HCT116 (cell line): ENCODE measurements at regions not wholly inside any gene's neighbourhood (a gene's known extent, or its start where the extent isn't known, plus 50 kb on each side); places are given as distances from the start of the nearest gene placed in this dataset.

Source experiments
- ATAC-seq: fragments of 200-7000 bp; cut with Tn5 transposase; 2 replicates; pipeline ENCODE4 v1.9.1; 2020; ENCODE audit warnings: mild to moderate bottlenecking, moderate library complexity
- BruUV-seq: library from RNA; stranded (reverse); fragments of 400-500 nt; replicated peaks from 2 replicates; lab custom pipeline; 2021; lab: Mats Ljungman, UMichigan
- CTCF ChIA-PET: fragments of 300-600 bp; sonication (Branson Sonifier 250); formaldehyde crosslinking; loops from one replicate; lab custom pipeline; 2021; ENCODE audit warnings: antibody characterized with exemption; lab: Charles Lee
- POLR2A ChIA-PET: fragments of 300-600, 350-600 bp; sonication (Branson Sonifier 250); formaldehyde crosslinking; loops from one replicate; lab custom pipeline; 2021; ENCODE audit warnings: antibody characterized with exemption; lab: Charles Lee
- RAD21 ChIA-PET, 2 experiments: fragments of 300-600 bp; sonication (Branson Sonifier 250); formaldehyde crosslinking; loops; one replicate each; lab custom pipeline; 2023; ENCODE audit warnings: low total read pairs in 2 of 2; ENCODE audit not compliant: uncharacterized antibody in 2 of 2, unreplicated experiment in 2 of 2, low non-redundant PET in 1 of 2; lab: Charles Lee
- DNase-seq: peaks from one replicate; pipeline ENCODE4 v3.0.0-alpha.2; 2010; ENCODE audit warnings: low read depth, low spot score
- H2AFZ ChIP-seq: fragments of 200-600 bp; shearing (Covaris generic), sonication (generic); 2 replicates; pipeline ENCODE4 v1.6.1; 2017; ENCODE audit warnings: low read depth, mixed run types, mixed read lengths, antibody characterized with exemption, low read length; ENCODE audit not compliant: poor library complexity, severe bottlenecking
- H3K27ac ChIP-seq: 2 replicates; pipeline ENCODE4 v1.5.1; 2012; ENCODE audit warnings: low read depth, low read length
- H3K27me3 ChIP-seq: fragments of 200-600 bp; sonication (generic); 2 replicates; pipeline ENCODE4 v1.6.1; 2016; ENCODE audit warnings: mixed run types, low read length, mixed read lengths; ENCODE audit not compliant: insufficient read depth
- H3K36me3 ChIP-seq, 2 experiments: fragments of 200-500 bp in 1 of 2; fragments of 200-600 bp in 1 of 2; sonication (Bioruptor generic) in 1 of 2; sonication (generic) in 1 of 2; 2 replicates each; pipeline versions ENCODE4 v1.5.1 to v1.6.1; 2014 to 2016; ENCODE audit warnings: low read length in 2 of 2, inconsistent platforms in 1 of 2, mixed read lengths in 1 of 2, mixed run types in 1 of 2; ENCODE audit not compliant: insufficient read depth in 2 of 2, control insufficient read depth in 1 of 2
- H3K4me1 ChIP-seq, 2 experiments: fragments of 200-600 bp in 1 of 2; sonication (generic) in 1 of 2; 2 replicates each; pipeline versions ENCODE4 v1.5.1 to v1.6.1; 2012 to 2017; ENCODE audit warnings: low read length in 2 of 2, inconsistent platforms in 1 of 2, mild to moderate bottlenecking in 1 of 2, mixed read lengths in 1 of 2, mixed run types in 1 of 2, moderate library complexity in 1 of 2; ENCODE audit not compliant: insufficient read depth in 2 of 2, control insufficient read depth in 1 of 2
- H3K4me2 ChIP-seq: fragments of 200-600 bp; sonication (generic); 2 replicates; pipeline ENCODE4 v1.6.1; 2017; ENCODE audit warnings: mixed run types, low read length, mixed read lengths
- H3K4me3 ChIP-seq, 2 experiments: fragments of 200-600 bp in 1 of 2; sonication (generic) in 1 of 2; replicated peaks in 1 of 2; 2 replicates each; pipeline ENCODE4 v1.5.1; 2011 to 2016; ENCODE audit warnings: low read length in 2 of 2, control low read depth in 1 of 2, low read depth in 1 of 2, mild to moderate bottlenecking in 1 of 2, mixed read lengths in 1 of 2, mixed run types in 1 of 2
- H3K79me2 ChIP-seq: fragments of 200-600 bp; sonication (generic); 2 replicates; pipeline ENCODE4 v1.6.1; 2017; ENCODE audit warnings: mild to moderate bottlenecking, mixed run types, low read length, moderate library complexity, mixed read lengths; ENCODE audit not compliant: insufficient read depth
- H3K9ac ChIP-seq: fragments of 200-600 bp; sonication (generic); 2 replicates; pipeline ENCODE4 v1.6.1; 2016; ENCODE audit warnings: low read length, mixed read lengths
- H3K9me2 ChIP-seq: fragments of 200-600 bp; sonication (generic), shearing (Covaris generic); 2 replicates; pipeline ENCODE4 v1.6.1; 2017; ENCODE audit warnings: mixed run types, mild to moderate bottlenecking, moderate library complexity; ENCODE audit not compliant: insufficient read depth
- H3K9me3 ChIP-seq, 2 experiments: fragments of 200-500 bp in 1 of 2; fragments of 200-600 bp in 1 of 2; sonication (Bioruptor generic) in 1 of 2; sonication (generic) in 1 of 2; 2 replicates each; pipeline ENCODE4 v1.6.1; 2014 to 2017; ENCODE audit warnings: low read length in 2 of 2, mixed read lengths in 2 of 2, inconsistent platforms in 1 of 2, low read depth in 1 of 2, mild to moderate bottlenecking in 1 of 2, mixed run types in 1 of 2, moderate library complexity in 1 of 2; ENCODE audit not compliant: control insufficient read depth in 1 of 2, insufficient read depth in 1 of 2
- H4K20me1 ChIP-seq: fragments of 200-600 bp; sonication (generic), shearing (Covaris generic); 2 replicates; pipeline ENCODE4 v1.6.1; 2017; ENCODE audit warnings: mixed run types, mild to moderate bottlenecking, moderate library complexity; ENCODE audit not compliant: insufficient read depth
- CBX3 ChIP-seq: IDR thresholded peaks from 2 replicates; pipeline ENCODE4 v1.6.1; 2012; ENCODE audit warnings: low read depth
- CTCF ChIP-seq, 3 experiments: fragments of 200-600 bp in 1 of 3; sonication (generic) in 1 of 3; IDR thresholded peaks in 2 of 3; conservative IDR thresholded peaks in 1 of 3; 2 replicates each; pipeline ENCODE4 v1.5.1; 2012 to 2017; ENCODE audit warnings: low read depth in 2 of 3, low read length in 2 of 3, antibody characterized with exemption in 1 of 3, borderline replicate concordance in 1 of 3, control low read depth in 1 of 3, mild to moderate bottlenecking in 1 of 3, mixed read lengths in 1 of 3, mixed run types in 1 of 3, moderate library complexity in 1 of 3; ENCODE audit not compliant: insufficient read depth in 1 of 3
- EGR1 ChIP-seq: IDR thresholded peaks from 2 replicates; pipeline ENCODE4 v1.6.1; 2012; ENCODE audit warnings: low read depth
- ELF1 ChIP-seq: IDR thresholded peaks from 2 replicates; pipeline ENCODE4 v1.6.1; 2012; ENCODE audit warnings: low read depth, borderline replicate concordance
- EZH2 ChIP-seq: fragments of 200-600 bp; sonication (generic); IDR thresholded peaks from 2 replicates; pipeline ENCODE4 v1.6.1; 2017; ENCODE audit warnings: antibody characterized with exemption, mixed run types
- EZH2phosphoT487 ChIP-seq: fragments of 200-600 bp; IDR thresholded peaks from 2 replicates; pipeline ENCODE4 v1.6.1; 2018; ENCODE audit warnings: antibody characterized with exemption, borderline replicate concordance
- FOSL1 ChIP-seq: IDR thresholded peaks from 2 replicates; pipeline ENCODE4 v1.6.1; 2012; ENCODE audit warnings: low read depth
- POLR2AphosphoS5 ChIP-seq: IDR thresholded peaks from 2 replicates; pipeline ENCODE4 v1.6.1; 2011; ENCODE audit warnings: mild to moderate bottlenecking, low read depth, low read length, moderate library complexity
- RAD21 ChIP-seq: IDR thresholded peaks from 2 replicates; pipeline ENCODE4 v1.6.1; 2012; ENCODE audit warnings: low read depth, mild to moderate bottlenecking
- REST ChIP-seq: IDR thresholded peaks from 2 replicates; pipeline ENCODE4 v1.6.1; 2012; ENCODE audit warnings: low read depth
- SIN3A ChIP-seq: IDR thresholded peaks from 2 replicates; pipeline ENCODE4 v1.6.1; 2012; ENCODE audit warnings: low read depth
- SP1 ChIP-seq: IDR thresholded peaks from 2 replicates; pipeline ENCODE4 v1.6.1; 2012; ENCODE audit warnings: low read depth
- SRF ChIP-seq: IDR thresholded peaks from 2 replicates; pipeline ENCODE4 v1.6.1; 2012; ENCODE audit warnings: low read depth
- TCF7L2 ChIP-seq: IDR thresholded peaks from 2 replicates; pipeline ENCODE4 v1.7.0; 2011; ENCODE audit warnings: borderline replicate concordance, inconsistent platforms; ENCODE audit not compliant: insufficient read depth, insufficient read length; ENCODE audit errors: extremely low read depth
- YY1 ChIP-seq: IDR thresholded peaks from 2 replicates; pipeline ENCODE4 v1.6.1; 2011; ENCODE audit warnings: low read length, low read depth, moderate library complexity, mild to moderate bottlenecking; ENCODE audit not compliant: insufficient replicate concordance; ENCODE audit errors: extremely low read depth
- ZNF274 ChIP-seq: fragments of 200-500 bp; sonication (Bioruptor generic); IDR thresholded peaks from 2 replicates; pipeline ENCODE4 v1.6.1; 2014; ENCODE audit warnings: mild to moderate bottlenecking, low read depth, low read length, inconsistent platforms
- intact Hi-C: fragments of 100-400 bp; cut with micrococcal nuclease; formaldehyde crosslinking; loops from 2 replicates; pipeline ENCODE4 v1.10.0; 2022
- TF ChIP-seq, protein P1 (sequence below): IDR thresholded peaks from 2 replicates; pipeline ENCODE4 v1.6.1; 2012

DNA sequence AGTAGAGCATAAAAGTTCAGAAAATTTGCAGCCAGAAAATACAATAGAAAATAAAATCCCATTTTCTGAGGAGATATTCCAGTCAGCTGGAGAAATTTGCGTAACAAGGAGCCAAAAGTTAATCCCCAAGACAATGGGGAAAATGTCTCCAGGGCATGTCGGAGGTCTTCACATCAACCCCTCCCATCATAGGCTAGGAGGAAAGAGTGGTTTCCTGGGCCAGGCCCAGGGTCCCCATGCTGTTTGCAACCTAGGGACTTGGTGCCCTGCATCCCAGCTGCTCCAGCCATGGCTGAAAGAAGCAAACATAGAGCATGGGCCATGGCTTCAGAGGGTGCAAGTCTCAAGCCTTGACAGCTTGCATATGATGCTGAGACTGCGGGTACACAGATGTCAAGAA is 255.0 kb downstream of the DTWD2 start:
- TF ChIP-seq EZH2phosphoT487 (no peak), FOSL1 (no peak), RAD21 (no peak), EGR1 (no peak), ELF1 (no peak), YY1 (no peak), SRF (no peak), POLR2AphosphoS5 (no peak), SIN3A (no peak)
- Histone ChIP-seq H3K4me3 (no peak overlapping the region), H3K27ac (no peak overlapping the region), H3K9me3 (no peaks in the 10 kb centered on the region), H3K9ac (no peak overlapping the region), H3K79me2 (no peaks in the 10 kb centered on the region), H3K4me1 (no peaks in the 10 kb centered on the region), H3K4me2 (no peak overlapping the region), H2AFZ (no peak overlapping the region), H3K36me3 (no peaks in the 10 kb centered on the region), H4K20me1 (no peaks in the 10 kb centered on the region), H3K9me2 (no peaks in the 10 kb centered on the region), H3K27me3 (no peaks in the 10 kb centered on the region)
- DNase-seq (no peak), ATAC-seq (no peak)
- ChIA-PET CTCF (no interaction called here), RAD21 (no interaction called here), POLR2A (no interaction called here)
- intact Hi-C loops = no loop called here
- BruUV-seq = no TSS peak

DNA sequence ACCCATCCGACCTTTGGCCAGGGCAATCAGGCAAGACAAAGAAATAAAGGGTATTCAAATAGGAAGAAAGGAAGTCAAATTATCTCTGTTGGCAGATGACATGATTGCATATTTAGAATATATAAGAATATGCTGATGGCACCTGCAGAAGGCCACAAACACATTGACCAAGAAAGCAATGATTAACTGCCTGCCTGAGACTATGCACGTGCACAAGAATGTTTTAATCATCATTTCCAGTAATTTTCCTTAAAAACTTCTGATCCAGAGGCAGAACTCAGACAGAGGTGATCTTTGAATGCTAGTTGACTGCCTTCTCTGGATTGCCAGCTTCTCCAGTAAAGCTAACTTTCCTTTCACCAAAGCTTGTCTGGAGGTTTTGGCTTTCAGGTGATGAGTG is 260.2 kb downstream of the DTWD2 start:
- BruUV-seq = no TSS peak
- CTCF ChIA-PET = no interaction called here
- H3K4me3 ChIP-seq = no peak overlapping the region
- H3K79me2 ChIP-seq = no peaks in the 10 kb centered on the region
- no peaks in the 10 kb centered on the region for H3K9me3 ChIP-seq
- no peaks in the 10 kb centered on the region for H3K9me2 ChIP-seq
- H2AFZ ChIP-seq = no peak overlapping the region
- H3K4me2 ChIP-seq = no peak overlapping the region
- H3K36me3 ChIP-seq = no peaks in the 10 kb centered on the region
- no peak overlapping the region for H3K9ac ChIP-seq
- no peaks in the 10 kb centered on the region for H4K20me1 ChIP-seq
- RAD21 ChIA-PET = no interaction called here
- POLR2A ChIA-PET = no interaction called here
- H3K4me1 ChIP-seq = no peaks in the 10 kb centered on the region
- no peaks in the 10 kb centered on the region for H3K27me3 ChIP-seq
- no peak overlapping the region for H3K27ac ChIP-seq
- no peak for DNase-seq
- intact Hi-C loops = no loop called here
- ATAC-seq = no peak
- TF ChIP-seq, protein P1, sequence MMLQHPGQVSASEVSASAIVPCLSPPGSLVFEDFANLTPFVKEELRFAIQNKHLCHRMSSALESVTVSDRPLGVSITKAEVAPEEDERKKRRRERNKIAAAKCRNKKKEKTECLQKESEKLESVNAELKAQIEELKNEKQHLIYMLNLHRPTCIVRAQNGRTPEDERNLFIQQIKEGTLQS = no peak
- TF ChIP-seq CTCF (IDR thresholded peaks at IDR 0.05 in 2 of 3, conservative IDR thresholded peaks at IDR 0.05 in 1 of 3; ENCODE audit: borderline replicate concordance in 1 of 3, insufficient read depth in 1 of 3, low read depth in 2 of 3, low read length in 2 of 3) (no peak), CBX3 (no peak), SP1 (no peak), FOSL1 (no peak), TCF7L2 (no peak), POLR2AphosphoS5 (no peak), REST (no peak), EZH2 (no peak), ELF1 (no peak), ZNF274 (no peak), SIN3A (no peak)
